ENCODE measurements at regions not wholly inside any gene's neighbourhood (a gene's known extent, or its start where the extent isn't known, plus 50 kb on each side); places are given as distances from the start of the nearest gene placed in this dataset.
"Not testable (repeated sequence)": the region's sequence is repeated elsewhere in the genome, so short reads cannot be mapped to it uniquely, and the experiment has no call there.

- Histone ChIP-seq H3K27ac (ENCODE audit: low read depth, low read length) (no peak overlapping the region), H3K4me1 (ENCODE audit: control insufficient read depth in 5 of 5, insufficient read depth in 5 of 5, low read length in 5 of 5) (no peaks in the 10 kb centered on the region), H3K27me3 (ENCODE audit: control insufficient read depth in 5 of 5, insufficient read depth in 4 of 5, low read length in 5 of 5) (no peaks in the 10 kb centered on the region), H3K9me3 (ENCODE audit: control insufficient read depth in 5 of 5, low read length in 5 of 5) (no peaks in the 10 kb centered on the region), H3K4me3 (ENCODE audit: low read depth in 1 of 5, low read length in 5 of 5) (no peak overlapping the region), H3K9ac (ENCODE audit: low read length in 5 of 5) (no peak overlapping the region), H3K36me3 (ENCODE audit: control insufficient read depth in 5 of 5, insufficient read depth in 5 of 5, low read length in 5 of 5) (no peaks in the 10 kb centered on the region)
Measured at GRCh38 chr9:87014436-87014835, 67.1 kb upstream of the GAS1 start.

GRCh38 chr9:87016681-87017080 lies 69.4 kb upstream of the GAS1 start:
- no peaks in the 10 kb centered on the region for H3K36me3 ChIP-seq (ENCODE audit: control insufficient read depth in 5 of 5, insufficient read depth in 5 of 5, low read length in 5 of 5)
- no peaks in the 10 kb centered on the region for H3K9me3 ChIP-seq (ENCODE audit: control insufficient read depth in 5 of 5, low read length in 5 of 5)
- no peak overlapping the region for H3K4me3 ChIP-seq (ENCODE audit: low read depth in 1 of 5, low read length in 5 of 5)
- no peak overlapping the region for H3K27ac ChIP-seq (ENCODE audit: low read depth, low read length)
- no peaks in the 10 kb centered on the region for H3K27me3 ChIP-seq (ENCODE audit: control insufficient read depth in 5 of 5, insufficient read depth in 4 of 5, low read length in 5 of 5)
- H3K9ac ChIP-seq (ENCODE audit: low read length in 5 of 5) = no peak overlapping the region
- H3K4me1 ChIP-seq (ENCODE audit: control insufficient read depth in 5 of 5, insufficient read depth in 5 of 5, low read length in 5 of 5) = no peaks in the 10 kb centered on the region

GRCh38 chr9:87020169-87020950 lies 73.1 kb upstream of the GAS1 start:
- Histone ChIP-seq H3K9ac (ENCODE audit: low read length in 5 of 5) (no peak overlapping the region), H3K27ac (ENCODE audit: low read depth, low read length) (no peak overlapping the region), H3K36me3 (ENCODE audit: control insufficient read depth in 5 of 5, insufficient read depth in 5 of 5, low read length in 5 of 5) (no peaks in the 10 kb centered on the region), H3K27me3 (ENCODE audit: control insufficient read depth in 5 of 5, insufficient read depth in 4 of 5, low read length in 5 of 5) (peaks cover 0 to 2% (median 0%) of the 10 kb centered on the region in 5 donors), H3K4me3 (ENCODE audit: low read depth in 1 of 5, low read length in 5 of 5) (no peak overlapping the region), H3K9me3 (ENCODE audit: control insufficient read depth in 5 of 5, low read length in 5 of 5) (no peaks in the 10 kb centered on the region), H3K4me1 (ENCODE audit: control insufficient read depth in 5 of 5, insufficient read depth in 5 of 5, low read length in 5 of 5) (no peaks in the 10 kb centered on the region)

GRCh38 chr9:87022178-87022577 lies 74.9 kb upstream of the GAS1 start:
- no peaks in the 10 kb centered on the region for H3K4me1 ChIP-seq (ENCODE audit: control insufficient read depth in 5 of 5, insufficient read depth in 5 of 5, low read length in 5 of 5)
- H3K36me3 ChIP-seq (ENCODE audit: control insufficient read depth in 5 of 5, insufficient read depth in 5 of 5, low read length in 5 of 5) = no peaks in the 10 kb centered on the region
- H3K27me3 ChIP-seq (ENCODE audit: control insufficient read depth in 5 of 5, insufficient read depth in 4 of 5, low read length in 5 of 5) = peaks cover 0 to 3% (median 0%) of the 10 kb centered on the region in 5 donors
- H3K9ac ChIP-seq (ENCODE audit: low read length in 5 of 5) = no peak overlapping the region
- H3K4me3 ChIP-seq (ENCODE audit: low read depth in 1 of 5, low read length in 5 of 5) = no peak overlapping the region
- H3K27ac ChIP-seq (ENCODE audit: low read depth, low read length) = no peak overlapping the region
- no peaks in the 10 kb centered on the region for H3K9me3 ChIP-seq (ENCODE audit: control insufficient read depth in 5 of 5, low read length in 5 of 5)

- Histone ChIP-seq H3K27ac (ENCODE audit: low read depth, low read length) (no peak overlapping the region), H3K27me3 (ENCODE audit: control insufficient read depth in 5 of 5, insufficient read depth in 4 of 5, low read length in 5 of 5) (peaks cover 0 to 3% (median 0%) of the 10 kb centered on the region in 5 donors), H3K9ac (ENCODE audit: low read length in 5 of 5) (no peak overlapping the region), H3K4me3 (ENCODE audit: low read depth in 1 of 5, low read length in 5 of 5) (no peak overlapping the region), H3K36me3 (ENCODE audit: control insufficient read depth in 5 of 5, insufficient read depth in 5 of 5, low read length in 5 of 5) (no peaks in the 10 kb centered on the region), H3K4me1 (ENCODE audit: control insufficient read depth in 5 of 5, insufficient read depth in 5 of 5, low read length in 5 of 5) (no peaks in the 10 kb centered on the region), H3K9me3 (ENCODE audit: control insufficient read depth in 5 of 5, low read length in 5 of 5) (no peaks in the 10 kb centered on the region)
Measured at GRCh38 chr9:87026204-87026603, 78.9 kb upstream of the GAS1 start.

DNA sequence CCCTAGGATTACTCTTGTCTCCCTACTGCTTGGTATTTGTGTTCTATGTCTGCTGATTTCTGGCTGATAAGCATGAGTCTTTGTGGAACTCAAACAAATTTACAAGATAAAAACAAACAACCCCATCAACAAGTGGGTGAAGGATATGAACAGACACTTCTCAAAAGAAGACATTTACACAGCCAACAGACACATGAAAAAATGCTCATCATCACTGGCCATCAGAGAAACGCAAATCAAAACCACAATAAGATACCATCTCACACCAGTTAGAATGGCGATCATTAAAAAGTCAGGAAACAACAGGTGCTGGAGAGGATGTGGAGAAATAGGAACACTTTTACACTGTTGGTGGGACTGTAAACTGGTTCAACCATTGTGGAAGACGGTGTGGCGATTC lies 81.5 kb upstream of the GAS1 start:
- not testable (repeated sequence) for H3K36me3 ChIP-seq (ENCODE audit: control insufficient read depth in 5 of 5, insufficient read depth in 5 of 5, low read length in 5 of 5); H3K9me3 ChIP-seq (ENCODE audit: control insufficient read depth in 5 of 5, low read length in 5 of 5); H3K27ac ChIP-seq (ENCODE audit: low read depth, low read length); H3K4me1 ChIP-seq (ENCODE audit: control insufficient read depth in 5 of 5, insufficient read depth in 5 of 5, low read length in 5 of 5); H3K4me3 ChIP-seq (ENCODE audit: low read depth in 1 of 5, low read length in 5 of 5); H3K9ac ChIP-seq (ENCODE audit: low read length in 5 of 5); H3K27me3 ChIP-seq (ENCODE audit: control insufficient read depth in 5 of 5, insufficient read depth in 4 of 5, low read length in 5 of 5)

GRCh38 chr9:87029905-87030304 lies 82.6 kb upstream of the GAS1 start:
- Histone ChIP-seq H3K9ac (ENCODE audit: low read length in 5 of 5) (no peak overlapping the region), H3K27ac (ENCODE audit: low read depth, low read length) (no peak overlapping the region), H3K4me3 (ENCODE audit: low read depth in 1 of 5, low read length in 5 of 5) (no peak overlapping the region), H3K4me1 (ENCODE audit: control insufficient read depth in 5 of 5, insufficient read depth in 5 of 5, low read length in 5 of 5) (peaks cover 0 to 9% (median 6%) of the 10 kb centered on the region in 5 donors), H3K9me3 (ENCODE audit: control insufficient read depth in 5 of 5, low read length in 5 of 5) (no peaks in the 10 kb centered on the region), H3K27me3 (ENCODE audit: control insufficient read depth in 5 of 5, insufficient read depth in 4 of 5, low read length in 5 of 5) (peaks cover 0 to 3% (median 0%) of the 10 kb centered on the region in 5 donors), H3K36me3 (ENCODE audit: control insufficient read depth in 5 of 5, insufficient read depth in 5 of 5, low read length in 5 of 5) (no peaks in the 10 kb centered on the region)

DNA sequence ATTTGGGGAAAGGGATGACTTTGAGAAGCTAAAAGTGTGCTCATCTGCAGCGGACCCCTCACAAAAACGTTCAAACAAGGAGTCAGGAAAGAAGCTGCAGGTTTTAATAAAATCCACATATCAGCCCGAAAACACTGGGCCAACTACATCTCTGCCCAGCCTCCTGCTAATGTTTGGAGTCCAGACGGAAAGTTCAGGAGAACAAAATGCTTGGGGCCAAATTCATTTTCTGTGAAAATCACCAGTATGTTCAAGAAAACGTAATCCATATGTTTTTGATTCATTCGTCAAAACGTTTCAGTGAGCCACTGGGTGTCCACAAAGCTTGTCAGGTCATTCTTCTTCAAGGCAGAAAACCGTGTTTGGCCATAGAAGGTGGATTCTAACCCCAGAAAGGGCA lies 87.5 kb upstream of the GAS1 start:
- Histone ChIP-seq H3K27me3 (ENCODE audit: control insufficient read depth in 5 of 5, insufficient read depth in 4 of 5, low read length in 5 of 5) (no peaks in the 10 kb centered on the region), H3K4me1 (ENCODE audit: control insufficient read depth in 5 of 5, insufficient read depth in 5 of 5, low read length in 5 of 5) (peaks cover 0 to 9% (median 6%) of the 10 kb centered on the region in 5 donors), H3K9me3 (ENCODE audit: control insufficient read depth in 5 of 5, low read length in 5 of 5) (no peaks in the 10 kb centered on the region), H3K27ac (ENCODE audit: low read depth, low read length) (no peak overlapping the region), H3K4me3 (ENCODE audit: low read depth in 1 of 5, low read length in 5 of 5) (no peak overlapping the region), H3K9ac (ENCODE audit: low read length in 5 of 5) (no peak overlapping the region), H3K36me3 (ENCODE audit: control insufficient read depth in 5 of 5, insufficient read depth in 5 of 5, low read length in 5 of 5) (no peaks in the 10 kb centered on the region)

GRCh38 chr9:87035879-87036278 lies 88.6 kb upstream of the GAS1 start:
- peaks cover 0 to 9% (median 6%) of the 10 kb centered on the region in 5 donors for H3K4me1 ChIP-seq (ENCODE audit: control insufficient read depth in 5 of 5, insufficient read depth in 5 of 5, low read length in 5 of 5)
- H3K27ac ChIP-seq (ENCODE audit: low read depth, low read length) = no peak overlapping the region
- no peaks in the 10 kb centered on the region for H3K9me3 ChIP-seq (ENCODE audit: control insufficient read depth in 5 of 5, low read length in 5 of 5)
- H3K4me3 ChIP-seq (ENCODE audit: low read depth in 1 of 5, low read length in 5 of 5) = no peak overlapping the region
- H3K27me3 ChIP-seq (ENCODE audit: control insufficient read depth in 5 of 5, insufficient read depth in 4 of 5, low read length in 5 of 5) = no peaks in the 10 kb centered on the region
- no peak overlapping the region for H3K9ac ChIP-seq (ENCODE audit: low read length in 5 of 5)
- H3K36me3 ChIP-seq (ENCODE audit: control insufficient read depth in 5 of 5, insufficient read depth in 5 of 5, low read length in 5 of 5) = no peaks in the 10 kb centered on the region

DNA sequence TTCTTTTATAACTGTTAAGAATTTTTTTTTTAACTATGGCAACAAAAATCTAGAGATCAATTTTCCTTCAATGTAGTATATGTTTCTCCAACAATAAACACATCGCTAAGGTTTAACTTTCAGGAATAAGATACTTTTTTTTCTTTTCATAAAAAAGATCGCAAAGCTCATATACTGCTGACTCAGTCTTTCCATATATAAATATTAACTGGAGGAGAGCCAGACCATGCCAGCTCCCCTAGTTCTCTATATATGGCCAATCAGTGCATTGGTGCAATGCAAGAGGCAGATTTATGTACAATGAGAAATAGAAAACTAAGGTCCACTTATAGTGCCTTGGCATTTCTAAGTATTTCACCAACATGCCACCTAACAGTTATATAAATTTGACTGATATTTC lies 89.2 kb upstream of the GAS1 start:
- H3K4me3 ChIP-seq (ENCODE audit: low read depth in 1 of 5, low read length in 5 of 5) = no peak overlapping the region
- H3K27ac ChIP-seq (ENCODE audit: low read depth, low read length) = no peak overlapping the region
- H3K4me1 ChIP-seq (ENCODE audit: control insufficient read depth in 5 of 5, insufficient read depth in 5 of 5, low read length in 5 of 5) = peaks cover 0 to 9% (median 6%) of the 10 kb centered on the region in 5 donors
- H3K9ac ChIP-seq (ENCODE audit: low read length in 5 of 5) = no peak overlapping the region
- no peaks in the 10 kb centered on the region for H3K9me3 ChIP-seq (ENCODE audit: control insufficient read depth in 5 of 5, low read length in 5 of 5)
- H3K36me3 ChIP-seq (ENCODE audit: control insufficient read depth in 5 of 5, insufficient read depth in 5 of 5, low read length in 5 of 5) = no peaks in the 10 kb centered on the region
- H3K27me3 ChIP-seq (ENCODE audit: control insufficient read depth in 5 of 5, insufficient read depth in 4 of 5, low read length in 5 of 5) = no peaks in the 10 kb centered on the region
